ENCODE measurements at regions not wholly inside any gene's neighbourhood (a gene's known extent, or its start where the extent isn't known, plus 50 kb on each side); places are given as distances from the start of the nearest gene placed in this dataset.

DNA sequence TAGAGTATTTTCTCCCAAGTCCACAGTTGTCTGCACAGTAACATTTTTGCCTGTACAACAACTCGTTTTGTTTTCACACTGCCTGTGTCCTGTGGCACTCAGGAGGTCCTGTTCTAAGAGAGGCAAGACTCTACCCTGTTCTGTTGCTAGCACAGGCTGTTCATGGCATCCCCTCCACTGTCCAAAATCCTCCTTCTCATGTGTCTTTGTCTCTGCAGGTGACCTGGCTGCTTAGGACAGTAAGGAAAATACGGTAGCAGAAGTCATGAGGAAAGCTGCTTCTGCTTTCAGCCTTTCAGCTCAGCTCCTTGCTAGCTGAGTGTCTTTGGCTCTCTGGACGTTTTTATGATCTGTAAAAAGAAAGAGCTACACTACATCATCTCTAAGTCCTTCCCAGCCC is 205.9 kb downstream of the C1D start:
- ChIA-PET CTCF (ENCODE audit: low intra/inter-chr PET ratio, low total read pairs) (no interaction called here), POLR2A (no interaction called here)
- no peaks in the 10 kb centered on the region for H3K4me1 ChIP-seq (ENCODE audit: insufficient read depth, low read length)
- peaks cover 0 to 7% of the 10 kb centered on the region in 2 experiments; a peak in 1 of 5 replicates for H3K27me3 ChIP-seq (ENCODE audit: control insufficient read depth in 1 of 2, insufficient read depth in 2 of 2, low read length in 2 of 2)
- no peaks in the 10 kb centered on the region for H3K79me2 ChIP-seq (ENCODE audit: insufficient read depth, low read length)
- BruUV-seq (replicated peaks), result no TSS peak
- intact Hi-C loops (cut with micrococcal nuclease; ENCODE audit: unreplicated experiment) (no loop called here), in situ Hi-C loops (cut with HindIII; ENCODE audit: extremely low pct_ligation_motif_present, low pct_unique_long_range_greater_than_20kb) (no loop called here)
- no peaks in the 10 kb centered on the region for H4K20me1 ChIP-seq (ENCODE audit: insufficient read depth, low read length)
- no peak overlapping the region for H3K4me3 ChIP-seq (replicated peaks in 1 of 3; ENCODE audit: insufficient read depth in 1 of 3, low read depth in 2 of 3, low read length in 3 of 3)
- H3K36me3 ChIP-seq (replicated peaks in 1 of 2; ENCODE audit: control insufficient read depth in 1 of 2, insufficient read depth in 2 of 2, low read length in 2 of 2), result no peaks in the 10 kb centered on the region
- H3K9me3 ChIP-seq (ENCODE audit: low read length), result no peaks in the 10 kb centered on the region
- no peak for DNase-seq (ENCODE audit: low spot score)
- WGBS (ENCODE audit: low lambda C conversion rate), result 12% methylated on average over 3 of the region's 3 CpGs
- no peak overlapping the region for H3K4me2 ChIP-seq (ENCODE audit: low read depth, low read length)
- no peak overlapping the region for H2AFZ ChIP-seq (ENCODE audit: low read length)
- no peak for FAIRE-seq
- H3K9ac ChIP-seq (ENCODE audit: insufficient read depth, low read depth, low read length), result no peak overlapping the region
- no peak overlapping the region for H3K27ac ChIP-seq (ENCODE audit: extremely low read length, insufficient read depth, low read length)
- no peak for ATAC-seq
- no peak for TF ChIP-seq SIX1 (CRISPR knock-in tag; IDR thresholded peaks at IDR 0.05; ENCODE audit: borderline replicate concordance)
- TF ChIP-seq RBM22 (optimal IDR thresholded peaks at IDR 0.05; ENCODE audit: low read length), result no peak
- TF ChIP-seq YEATS4 (CRISPR knock-in tag; IDR thresholded peaks at IDR 0.05; ENCODE audit: borderline replicate concordance), result no peak
- TF ChIP-seq, protein P1, sequence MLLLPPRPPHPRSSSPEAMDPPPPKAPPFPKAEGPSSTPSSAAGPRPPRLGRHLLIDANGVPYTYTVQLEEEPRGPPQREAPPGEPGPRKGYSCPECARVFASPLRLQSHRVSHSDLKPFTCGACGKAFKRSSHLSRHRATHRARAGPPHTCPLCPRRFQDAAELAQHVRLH (CRISPR knock-in tag; IDR thresholded peaks at IDR 0.05; ENCODE audit: borderline replicate concordance, low read depth), result no peak
- TF ChIP-seq FUBP1 (CRISPR knock-in tag; IDR thresholded peaks at IDR 0.05; ENCODE audit: borderline replicate concordance), result no peak
- no peak for TF ChIP-seq GFI1 (CRISPR knock-in tag; IDR thresholded peaks at IDR 0.05; ENCODE audit: borderline replicate concordance)
- TF ChIP-seq RXRB (CRISPR knock-in tag; IDR thresholded peaks at IDR 0.05; ENCODE audit: borderline replicate concordance), result no peak
- no peak for TF ChIP-seq KDM2A (CRISPR knock-in tag; IDR thresholded peaks at IDR 0.05; ENCODE audit: borderline replicate concordance, low read depth)
- TF ChIP-seq CENPBD1 (CRISPR knock-in tag; IDR thresholded peaks at IDR 0.05; ENCODE audit: borderline replicate concordance, low read depth), result no peak
- no peak for TF ChIP-seq ZNF572 (CRISPR knock-in tag; IDR thresholded peaks at IDR 0.05)
- TF ChIP-seq, protein P2, sequence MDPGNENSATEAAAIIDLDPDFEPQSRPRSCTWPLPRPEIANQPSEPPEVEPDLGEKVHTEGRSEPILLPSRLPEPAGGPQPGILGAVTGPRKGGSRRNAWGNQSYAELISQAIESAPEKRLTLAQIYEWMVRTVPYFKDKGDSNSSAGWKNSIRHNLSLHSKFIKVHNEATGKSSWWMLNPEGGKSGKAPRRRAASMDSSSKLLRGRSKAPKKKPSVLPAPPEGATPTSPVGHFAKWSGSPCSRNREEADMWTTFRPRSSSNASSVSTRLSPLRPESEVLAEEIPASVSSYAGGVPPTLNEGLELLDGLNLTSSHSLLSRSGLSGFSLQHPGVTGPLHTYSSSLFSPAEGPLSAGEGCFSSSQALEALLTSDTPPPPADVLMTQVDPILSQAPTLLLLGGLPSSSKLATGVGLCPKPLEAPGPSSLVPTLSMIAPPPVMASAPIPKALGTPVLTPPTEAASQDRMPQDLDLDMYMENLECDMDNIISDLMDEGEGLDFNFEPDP (CRISPR knock-in tag; conservative IDR thresholded peaks at IDR 0.05), result no peak
- no peak for TF ChIP-seq ZNF367 (CRISPR knock-in tag; IDR thresholded peaks at IDR 0.05; ENCODE audit: borderline replicate concordance)
- no peak for TF ChIP-seq USF2 (IDR thresholded peaks at IDR 0.05; ENCODE audit: low read depth, low read length)
- no peak for TF ChIP-seq USF2 (CRISPR knock-in tag; IDR thresholded peaks at IDR 0.05; ENCODE audit: borderline replicate concordance)
- TF ChIP-seq RARG (CRISPR knock-in tag; IDR thresholded peaks at IDR 0.05; ENCODE audit: low read depth), result no peak
- no peak for TF ChIP-seq ZNF20 (CRISPR knock-in tag; IDR thresholded peaks at IDR 0.05)
